ENCODE measurements at regions not wholly inside any gene's neighbourhood (a gene's known extent, or its start where the extent isn't known, plus 50 kb on each side); places are given as distances from the start of the nearest gene placed in this dataset.

DNA sequence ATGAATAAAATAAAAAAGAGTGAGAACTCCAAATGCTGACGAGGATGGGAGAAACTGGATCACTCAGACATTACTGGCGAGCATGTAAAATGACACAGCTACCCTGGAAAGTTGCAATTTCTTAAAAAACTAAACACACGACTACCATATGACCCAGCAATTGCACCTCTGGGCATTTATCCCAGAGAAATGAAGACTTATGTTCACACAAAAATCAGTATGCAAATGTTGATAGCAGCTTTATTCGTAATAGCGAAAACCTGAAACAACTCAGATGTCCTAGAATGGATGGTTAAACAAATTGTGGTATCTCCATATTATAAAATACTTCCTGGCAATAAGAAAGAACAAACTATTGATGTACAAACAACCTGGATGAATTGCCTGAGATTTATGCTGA lies 357.2 kb upstream of the ASIC2 start:
- no peak for TF ChIP-seq CTCF (IDR thresholded peaks at IDR 0.05)
- TF ChIP-seq EP300 (IDR thresholded peaks at IDR 0.05) = no peak
